RCC 7860 (cell line): ENCODE measurements at regions not wholly inside any gene's neighbourhood (a gene's known extent, or its start where the extent isn't known, plus 50 kb on each side); places are given as distances from the start of the nearest gene placed in this dataset.

Source experiments
- DNase-seq: peaks from one replicate; pipeline ENCODE4 v3.0.0-alpha.2; 2015; ENCODE audit warnings: low spot score
- FAIRE-seq: peaks from 2 replicates; lab custom pipeline; 2012; peaks lifted over from hg19 to GRCh38; lab: Jason Lieb, UNC

- no peak for FAIRE-seq
- DNase-seq: no peak
Measured at GRCh38 chr1:103854279-103854678, 104.6 kb downstream of the AMY1C start.

GRCh38 chr1:103859721-103860120 lies 110.0 kb downstream of the AMY1C start:
- no peak for FAIRE-seq

DNA sequence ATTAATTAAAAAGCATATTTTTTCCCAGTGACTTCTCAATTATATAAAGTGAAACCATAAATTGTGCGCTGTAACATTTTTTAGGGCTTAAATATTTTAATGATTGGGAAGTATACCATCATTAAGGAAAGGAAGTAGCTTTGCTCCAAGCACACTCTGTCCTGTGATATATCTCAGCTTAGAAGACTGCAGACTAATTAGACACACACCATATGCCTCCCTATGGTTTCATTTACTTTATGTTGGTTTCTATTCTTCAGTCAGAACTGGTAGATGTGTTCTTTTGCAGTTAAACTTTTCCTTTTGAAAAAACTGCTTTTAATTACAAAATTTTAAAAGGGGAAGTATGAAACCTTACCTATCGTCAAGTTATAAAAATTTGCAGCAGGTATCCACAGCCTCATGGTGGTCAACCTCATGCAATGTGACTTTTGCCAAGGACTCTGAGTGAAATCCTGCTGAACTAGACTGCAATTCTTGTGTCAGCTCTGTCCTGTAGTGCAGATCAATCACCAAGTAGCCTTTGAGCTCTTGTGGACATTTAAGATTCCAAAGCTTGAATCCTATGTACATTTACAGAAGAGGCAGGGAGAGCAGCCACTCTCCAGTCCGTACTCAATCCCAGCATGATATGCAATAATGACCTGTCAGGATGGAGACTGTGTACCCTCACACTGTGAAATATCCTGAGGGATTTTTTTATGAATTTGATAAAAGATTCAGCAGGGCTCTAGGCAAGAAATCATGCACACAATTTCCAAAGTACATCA lies 149.1 kb downstream of the AMY1C start:
- no peak for FAIRE-seq
- no peak for DNase-seq

More at GRCh38 chr1:103859721-103860120, 110.0 kb downstream of the AMY1C start:
- DNase-seq: no peak

DNA sequence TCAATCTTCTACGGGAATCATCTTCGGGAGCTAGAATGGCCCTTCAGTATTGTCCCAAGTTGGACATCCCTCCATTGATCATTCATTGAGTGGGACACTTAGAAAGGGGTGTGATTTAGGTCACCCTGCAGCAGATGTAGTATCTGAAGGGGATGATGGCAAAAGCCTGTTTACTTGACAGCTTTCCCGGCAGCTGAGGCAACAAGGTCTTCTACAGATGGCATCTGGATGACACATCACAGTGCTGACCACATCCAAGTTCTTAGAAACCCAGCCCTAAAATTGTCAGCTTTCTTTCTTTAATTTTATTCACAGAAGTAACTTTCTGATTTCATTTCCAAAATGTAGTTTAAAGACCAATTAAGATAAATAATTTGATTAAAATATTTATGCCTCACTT lies 150.3 kb downstream of the AMY1C start:
- no peak for DNase-seq
- FAIRE-seq: no peak

DNA sequence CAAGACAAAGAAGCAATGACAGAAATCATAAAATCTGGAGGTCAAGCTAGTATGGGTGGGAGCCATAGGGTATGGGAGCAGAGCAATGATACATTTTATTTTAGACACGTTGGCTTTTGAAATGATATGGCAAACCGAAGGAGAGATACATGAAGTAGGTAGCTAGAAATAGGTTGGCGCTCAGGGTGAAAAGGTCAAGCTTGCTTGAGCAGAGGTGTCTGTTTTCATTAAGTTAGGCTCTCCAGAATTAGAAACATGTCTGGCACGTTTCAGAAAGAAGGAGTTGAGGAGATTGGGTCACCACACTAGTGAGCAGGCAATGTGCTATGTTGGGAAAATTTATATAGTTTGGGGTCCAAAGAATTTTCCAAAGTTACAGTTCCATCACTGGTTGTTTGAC lies 151.4 kb downstream of the AMY1C start:
- no peak for DNase-seq
- no peak for FAIRE-seq

GRCh38 chr1:103905363-103905762 lies 155.7 kb downstream of the AMY1C start:
- DNase-seq (no peak), FAIRE-seq (no peak)

GRCh38 chr1:103911450-103911849 lies 161.8 kb downstream of the AMY1C start:
- FAIRE-seq: no peak

GRCh38 chr1:103917795-103918194 lies 168.1 kb downstream of the AMY1C start:
- DNase-seq: no peak
- no peak for FAIRE-seq

More at GRCh38 chr1:103911450-103911849, 161.8 kb downstream of the AMY1C start:
- no peak for DNase-seq

- FAIRE-seq (no peak), DNase-seq (no peak)
Measured at GRCh38 chr1:103931891-103932290, 182.2 kb downstream of the AMY1C start.

- FAIRE-seq: no peak
- DNase-seq: no peak
Measured at GRCh38 chr1:103937763-103938357, 188.2 kb downstream of the AMY1C start.

DNA sequence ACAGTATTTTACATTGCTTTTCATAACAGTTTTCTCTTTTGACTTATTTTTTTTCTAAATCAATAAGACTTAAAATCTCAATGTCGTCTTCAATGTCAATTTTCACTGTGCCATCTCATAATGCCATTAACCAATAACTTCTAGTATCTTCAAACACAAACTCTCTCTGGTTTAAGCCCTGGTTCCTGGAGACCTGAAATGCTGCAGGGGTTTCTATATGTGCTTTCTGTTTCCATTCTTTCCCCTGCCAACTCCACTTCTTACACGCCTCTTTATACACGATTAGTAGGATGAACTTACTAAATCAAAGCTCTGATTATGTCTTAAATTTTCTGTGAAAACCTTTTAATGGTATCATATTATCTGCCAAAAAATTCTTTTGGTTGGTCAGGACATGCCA lies 191.4 kb downstream of the AMY1C start:
- DNase-seq (no peak), FAIRE-seq (no peak)

GRCh38 chr1:103942029-103942428 lies 192.3 kb downstream of the AMY1C start:
- no peak for FAIRE-seq
- no peak for DNase-seq

DNA sequence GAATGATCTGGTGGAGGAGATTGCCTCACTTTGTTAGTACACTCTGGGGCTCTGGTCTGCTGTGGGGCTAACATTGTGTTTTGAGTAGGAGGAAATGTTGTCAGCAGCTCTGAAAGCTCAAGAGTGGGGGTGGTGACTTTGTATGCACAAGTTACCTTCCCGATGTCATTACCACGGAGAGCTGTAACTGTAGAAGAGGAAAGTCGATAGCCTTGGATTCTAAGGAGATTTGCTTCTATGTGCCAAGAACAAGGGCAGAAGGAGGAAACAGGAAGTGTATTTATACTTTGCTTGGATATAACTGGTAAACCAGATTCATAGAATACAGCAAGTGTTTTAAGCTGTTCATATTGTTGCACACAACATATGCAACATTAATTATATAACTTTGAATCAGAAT lies 196.1 kb downstream of the AMY1C start:
- FAIRE-seq (no peak), DNase-seq (no peak)

GRCh38 chr1:103948526-103948925 lies 198.8 kb downstream of the AMY1C start:
- FAIRE-seq (peak; percentile 50), DNase-seq (no peak)

DNA sequence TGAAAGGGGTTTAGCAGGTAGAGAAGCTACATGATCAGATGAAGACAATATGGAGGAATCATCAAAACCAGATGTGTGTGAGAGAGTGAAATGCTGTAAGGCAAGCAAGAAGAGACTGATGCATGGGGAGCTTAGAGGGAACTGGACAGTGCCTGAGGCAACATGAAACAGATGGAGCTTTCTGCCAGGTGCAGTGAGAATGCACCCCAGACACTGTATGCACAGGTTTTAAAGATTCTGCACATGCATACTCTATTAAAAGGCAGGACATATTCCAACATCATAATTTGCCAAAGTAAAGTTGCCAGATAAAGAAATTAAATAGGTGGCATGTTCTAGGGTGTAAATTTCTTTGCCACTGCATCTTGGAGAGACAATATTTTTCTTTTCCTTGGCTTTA lies 200.1 kb downstream of the AMY1C start:
- DNase-seq: no peak
- FAIRE-seq: no peak

DNA sequence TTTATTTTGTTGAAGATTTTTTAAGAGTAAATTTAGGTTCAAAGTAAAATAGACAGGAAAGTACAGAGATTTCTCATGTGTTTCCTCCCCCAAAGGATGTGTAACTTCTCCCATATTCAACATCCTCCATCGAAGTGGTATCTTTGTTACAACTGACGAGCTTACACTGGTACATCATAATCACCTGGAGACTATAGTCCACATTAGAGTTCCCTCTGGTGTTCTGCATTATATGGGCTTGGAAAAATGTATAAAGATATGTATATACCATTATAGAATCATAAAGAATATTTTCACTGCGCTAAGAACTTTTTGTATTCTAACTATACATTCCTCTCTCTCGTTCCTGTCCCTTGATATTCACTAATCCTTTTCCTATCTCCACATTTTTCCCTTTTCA lies 203.7 kb downstream of the AMY1C start:
- no peak for FAIRE-seq
- no peak for DNase-seq

DNA sequence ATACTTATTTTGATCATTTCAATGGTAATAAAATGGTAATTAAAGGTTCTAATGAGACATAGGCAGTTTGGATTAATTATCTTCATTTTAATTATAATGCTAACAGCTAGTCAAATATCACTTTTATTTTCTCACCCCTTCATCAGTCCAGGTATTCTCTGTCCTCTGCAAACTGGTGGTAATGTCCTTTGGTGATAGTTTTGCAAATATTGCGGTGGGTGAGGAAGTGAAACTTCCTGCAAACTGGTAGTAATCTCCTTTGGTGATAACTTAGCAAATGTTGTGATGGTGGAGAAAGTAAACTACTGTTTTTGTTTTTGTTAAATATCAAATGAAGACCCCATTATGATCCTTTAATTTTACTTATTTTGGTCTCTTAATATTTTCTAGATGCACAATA lies 209.0 kb downstream of the AMY1C start:
- FAIRE-seq: no peak
- no peak for DNase-seq

- FAIRE-seq (no peak), DNase-seq (no peak)
Measured at GRCh38 chr1:103959565-103959964, 209.9 kb downstream of the AMY1C start.

- no peak for FAIRE-seq
- DNase-seq: no peak
Measured at GRCh38 chr1:103960045-103960444, 210.3 kb downstream of the AMY1C start.

DNA sequence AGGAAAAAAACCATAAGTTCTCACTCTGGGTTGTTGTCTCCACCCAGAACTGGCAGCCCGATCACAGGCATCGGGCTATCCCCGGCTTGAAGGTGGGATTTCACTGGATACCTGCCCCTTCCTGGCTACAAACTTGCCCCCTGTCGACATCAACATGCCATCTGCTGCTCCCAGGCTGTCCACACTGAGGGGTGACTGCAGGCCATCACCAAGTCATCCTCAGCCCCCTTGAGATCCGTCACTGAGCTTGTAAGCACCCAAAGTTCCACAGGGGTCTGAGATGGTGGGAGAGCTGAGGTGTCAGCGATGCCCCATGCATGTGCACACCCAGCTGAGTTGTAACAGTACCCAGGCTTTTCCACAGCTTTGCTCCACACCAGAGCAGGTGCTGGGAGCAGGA lies 211.0 kb downstream of the AMY1C start:
- FAIRE-seq (no peak), DNase-seq (no peak)

- FAIRE-seq (no peak), DNase-seq (no peak)
Measured at GRCh38 chr1:103986792-103987191, 237.1 kb downstream of the AMY1C start.

DNA sequence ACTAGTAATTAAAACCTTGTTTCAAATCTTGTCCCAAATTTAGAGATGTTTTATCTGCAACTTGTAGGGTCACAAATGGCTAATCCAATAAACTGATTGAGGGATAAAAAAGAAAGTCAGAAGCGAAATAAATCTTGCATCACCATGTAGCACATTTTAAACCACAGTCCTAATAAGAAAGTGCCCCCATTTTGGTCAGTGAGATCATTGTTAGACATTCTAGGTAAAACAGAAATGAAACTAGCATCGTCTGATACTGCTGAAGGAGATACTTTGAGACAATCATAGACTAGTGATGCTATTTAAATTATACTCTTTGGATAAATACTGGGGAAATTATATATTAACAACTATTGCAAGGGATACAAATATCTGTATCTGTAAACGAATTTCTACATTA lies 247.9 kb downstream of the AMY1C start:
- FAIRE-seq: no peak
- no peak for DNase-seq
